HG03460 (cell line): ENCODE measurements at regions not wholly inside any gene's neighbourhood (a gene's known extent, or its start where the extent isn't known, plus 50 kb on each side); places are given as distances from the start of the nearest gene placed in this dataset.

ENCODE experiments used
- ATAC-seq: cut with Tn5 transposase; IDR thresholded peaks from one replicate; pipeline ENCODE4 v1.9.1; 2021; ENCODE audit not compliant: unreplicated experiment

- ATAC-seq, result no peak
Measured at GRCh38 chrX:4930426-4930825, 1217.0 kb upstream of the PRKX start.

- no peak for ATAC-seq
Measured at GRCh38 chrX:4925911-4926310, 1212.5 kb upstream of the PRKX start.

- no peak for ATAC-seq
Measured at GRCh38 chrX:4909348-4909747, 1195.9 kb upstream of the PRKX start.

- no peak for ATAC-seq
Measured at GRCh38 chrX:4905576-4905975, 1192.1 kb upstream of the PRKX start.

GRCh38 chrX:4881277-4881676, 1167.8 kb upstream of the PRKX start:
- ATAC-seq, result no peak

- no peak for ATAC-seq
Measured at GRCh38 chrX:4878640-4879039, 1165.2 kb upstream of the PRKX start.

GRCh38 chrX:4876268-4876667, 1162.8 kb upstream of the PRKX start:
- ATAC-seq, result no peak

GRCh38 chrX:4851534-4851933, 1138.1 kb upstream of the PRKX start:
- ATAC-seq, result no peak

- ATAC-seq, result no peak
Measured at GRCh38 chrX:4850312-4850711, 1136.9 kb upstream of the PRKX start.

- no peak for ATAC-seq
Measured at GRCh38 chrX:4844376-4844775, 1130.9 kb upstream of the PRKX start.

GRCh38 chrX:4841216-4841745, 1127.8 kb upstream of the PRKX start:
- no peak for ATAC-seq

- no peak for ATAC-seq
Measured at GRCh38 chrX:4831574-4831973, 1118.1 kb upstream of the PRKX start.

GRCh38 chrX:4830880-4831557, 1117.6 kb upstream of the PRKX start:
- ATAC-seq, result no peak

GRCh38 chrX:4825550-4825949, 1112.1 kb upstream of the PRKX start:
- no peak for ATAC-seq

- no peak for ATAC-seq
Measured at GRCh38 chrX:4809571-4809970, 1096.1 kb upstream of the PRKX start.

- ATAC-seq, result no peak
Measured at GRCh38 chrX:4805502-4805901, 1092.1 kb upstream of the PRKX start.

GRCh38 chrX:4800756-4801155, 1087.3 kb upstream of the PRKX start:
- no peak for ATAC-seq

GRCh38 chrX:4787971-4788370, 1074.5 kb upstream of the PRKX start:
- ATAC-seq, result no peak

- no peak for ATAC-seq
Measured at GRCh38 chrX:4764888-4765287, 1051.4 kb upstream of the PRKX start.

- no peak for ATAC-seq
Measured at GRCh38 chrX:4762196-4762595, 1048.7 kb upstream of the PRKX start.

GRCh38 chrX:4754878-4755604, 1041.6 kb upstream of the PRKX start:
- peak; percentile 89 for ATAC-seq

GRCh38 chrX:4741024-4741423, 1027.6 kb upstream of the PRKX start:
- no peak for ATAC-seq
